ENCODE measurements at regions not wholly inside any gene's neighbourhood (a gene's known extent, or its start where the extent isn't known, plus 50 kb on each side); places are given as distances from the start of the nearest gene placed in this dataset. TPM values are rescaled to one million over a fixed set of nuclear protein-coding genes. Genes with fewer than 3 reads are reported as not detected.

- DNase-seq: peak; percentile 48
Observed at GRCh38 chr12:124365726-124366430, 71.0 kb downstream of the RFLNA start.

Small RNAs in the stretch of these regions (small RNA-seq; reads per million reads assigned to genes)
- not detected for gene AC073916.1

Data from occipital lobe (tissue), 2 donors.